ENCODE measurements at regions not wholly inside any gene's neighbourhood (a gene's known extent, or its start where the extent isn't known, plus 50 kb on each side); places are given as distances from the start of the nearest gene placed in this dataset.
"Not testable (repeated sequence)": the region's sequence is repeated elsewhere in the genome, so short reads cannot be mapped to it uniquely, and the experiment has no call there.

GRCh38 chrX:98299785-98300184 lies 1416.1 kb downstream of the RPA4 start:
- Histone ChIP-seq H3K9ac (ENCODE audit: control insufficient read depth, extremely low read depth, insufficient read depth, low read length) (no peak overlapping the region), H3K79me2 (ENCODE audit: control insufficient read depth, insufficient read depth, low read length) (no peaks in the 10 kb centered on the region), H3K9me3 (ENCODE audit: control insufficient read depth, low read depth, low read length) (no peaks in the 10 kb centered on the region), H2AFZ (ENCODE audit: control insufficient read depth, low read length) (no peak overlapping the region), H3K4me2 (ENCODE audit: control insufficient read depth, extremely low read depth, insufficient read depth, low read depth, low read length) (no peak overlapping the region), H3K4me1 (ENCODE audit: control insufficient read depth, extremely low read depth, insufficient read depth, low read length) (no peaks in the 10 kb centered on the region), H4K20me1 (ENCODE audit: control insufficient read depth, extremely low read depth, insufficient read depth, low read length) (no peaks in the 10 kb centered on the region), H3K36me3 (ENCODE audit: control insufficient read depth in 2 of 2, extremely low read depth in 1 of 2, insufficient read depth in 2 of 2, low read length in 2 of 2) (no peaks in the 10 kb centered on the region), H3K27ac (ENCODE audit: control insufficient read depth, insufficient read depth, low read length) (no peak overlapping the region), H3K27me3 (ENCODE audit: control insufficient read depth, extremely low read depth, insufficient read depth, low read length) (no peaks in the 10 kb centered on the region), H3K9me1 (ENCODE audit: control insufficient read depth, extremely low read depth, insufficient read depth, low read length) (no peaks in the 10 kb centered on the region), H3K4me3 (ENCODE audit: control insufficient read depth in 2 of 3, extremely low read depth in 1 of 3, insufficient read depth in 2 of 3, low read depth in 1 of 3, low read length in 3 of 3) (no peak overlapping the region)
- no peak for TF ChIP-seq EZH2 (IDR thresholded peaks at IDR 0.05; ENCODE audit: low read length)
- no peak for TF ChIP-seq CTCF (optimal IDR thresholded peaks at IDR 0.05 in 1 of 3, IDR thresholded peaks at IDR 0.05 in 1 of 3, conservative IDR thresholded peaks at IDR 0.05 in 1 of 3; ENCODE audit: extremely low read depth in 1 of 3, insufficient read depth in 2 of 3, low read length in 3 of 3)
- DNase-seq (ENCODE audit: low read depth, low spot score) (no peak), FAIRE-seq (no peak)
- dilution Hi-C loops (cut with MboI; ENCODE audit: extremely low pct_ligation_motif_present, low sequenced_read_pairs) = no loop called here

DNA sequence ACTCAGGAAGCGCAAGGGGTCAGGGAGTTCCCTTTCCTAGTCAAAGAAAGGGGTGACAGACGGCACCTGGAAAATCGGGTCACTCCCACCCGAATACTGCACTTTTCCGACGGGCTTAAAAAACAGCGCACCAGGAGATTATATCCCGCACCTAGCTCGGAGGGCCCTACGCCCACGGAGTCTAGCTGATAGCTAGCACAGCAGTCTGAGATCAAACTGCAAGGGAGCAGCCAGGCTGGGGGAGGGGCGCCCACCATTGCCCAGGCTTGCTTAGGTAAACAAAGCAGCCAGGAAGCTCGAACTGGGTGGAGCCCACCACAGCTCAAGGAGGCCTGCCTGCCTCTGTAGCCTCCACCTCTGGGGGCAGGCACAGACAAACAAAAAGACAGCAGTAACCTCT lies 1416.8 kb downstream of the RPA4 start:
- H3K36me3 ChIP-seq (ENCODE audit: control insufficient read depth in 2 of 2, extremely low read depth in 1 of 2, insufficient read depth in 2 of 2, low read length in 2 of 2); H3K4me1 ChIP-seq (ENCODE audit: control insufficient read depth, extremely low read depth, insufficient read depth, low read length); H3K79me2 ChIP-seq (ENCODE audit: control insufficient read depth, insufficient read depth, low read length); H3K4me2 ChIP-seq (ENCODE audit: control insufficient read depth, extremely low read depth, insufficient read depth, low read depth, low read length); H3K27me3 ChIP-seq (ENCODE audit: control insufficient read depth, extremely low read depth, insufficient read depth, low read length); DNase-seq (ENCODE audit: low read depth, low spot score); H3K9me1 ChIP-seq (ENCODE audit: control insufficient read depth, extremely low read depth, insufficient read depth, low read length); FAIRE-seq; H2AFZ ChIP-seq (ENCODE audit: control insufficient read depth, low read length); H4K20me1 ChIP-seq (ENCODE audit: control insufficient read depth, extremely low read depth, insufficient read depth, low read length); H3K4me3 ChIP-seq (ENCODE audit: control insufficient read depth in 2 of 3, extremely low read depth in 1 of 3, insufficient read depth in 2 of 3, low read depth in 1 of 3, low read length in 3 of 3); dilution Hi-C loops (cut with MboI; ENCODE audit: extremely low pct_ligation_motif_present, low sequenced_read_pairs); H3K9me3 ChIP-seq (ENCODE audit: control insufficient read depth, low read depth, low read length); H3K9ac ChIP-seq (ENCODE audit: control insufficient read depth, extremely low read depth, insufficient read depth, low read length); H3K27ac ChIP-seq (ENCODE audit: control insufficient read depth, insufficient read depth, low read length): not testable (repeated sequence)

DNA sequence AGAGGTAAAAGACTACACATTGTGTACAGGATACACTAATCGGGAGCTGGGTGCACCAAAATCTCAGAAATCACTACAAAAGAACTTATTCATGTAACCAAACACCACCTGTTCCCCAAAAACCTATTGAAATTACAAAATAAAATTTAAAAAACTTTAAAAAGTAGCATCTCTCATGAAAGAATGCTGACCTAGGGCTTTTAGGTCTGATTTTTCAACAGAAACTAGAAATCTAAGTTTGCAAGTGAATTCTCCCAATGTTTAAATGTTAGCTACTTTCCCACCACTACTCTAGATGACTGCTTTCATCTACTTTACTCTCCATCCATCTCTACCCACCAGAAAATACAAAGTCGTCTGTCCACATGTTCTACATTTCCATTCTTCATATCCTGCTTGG lies 1447.7 kb downstream of the RPA4 start:
- Histone ChIP-seq H3K4me1 (ENCODE audit: control insufficient read depth, extremely low read depth, insufficient read depth, low read length) (no peaks in the 10 kb centered on the region), H3K9me3 (ENCODE audit: control insufficient read depth, low read depth, low read length) (no peaks in the 10 kb centered on the region), H3K27ac (ENCODE audit: control insufficient read depth, insufficient read depth, low read length) (no peak overlapping the region), H3K4me2 (ENCODE audit: control insufficient read depth, extremely low read depth, insufficient read depth, low read depth, low read length) (no peak overlapping the region), H3K36me3 (ENCODE audit: control insufficient read depth in 2 of 2, extremely low read depth in 1 of 2, insufficient read depth in 2 of 2, low read length in 2 of 2) (no peaks in the 10 kb centered on the region), H4K20me1 (ENCODE audit: control insufficient read depth, extremely low read depth, insufficient read depth, low read length) (no peaks in the 10 kb centered on the region), H2AFZ (ENCODE audit: control insufficient read depth, low read length) (no peak overlapping the region), H3K4me3 (ENCODE audit: control insufficient read depth in 2 of 3, extremely low read depth in 1 of 3, insufficient read depth in 2 of 3, low read depth in 1 of 3, low read length in 3 of 3) (no peak overlapping the region), H3K79me2 (ENCODE audit: control insufficient read depth, insufficient read depth, low read length) (no peaks in the 10 kb centered on the region), H3K9ac (ENCODE audit: control insufficient read depth, extremely low read depth, insufficient read depth, low read length) (no peak overlapping the region), H3K27me3 (ENCODE audit: control insufficient read depth, extremely low read depth, insufficient read depth, low read length) (peaks cover 3% of the 10 kb centered on the region), H3K9me1 (ENCODE audit: control insufficient read depth, extremely low read depth, insufficient read depth, low read length) (no peaks in the 10 kb centered on the region)
- dilution Hi-C loops (cut with MboI; ENCODE audit: extremely low pct_ligation_motif_present, low sequenced_read_pairs) = no loop called here
- no peak for TF ChIP-seq EZH2 (IDR thresholded peaks at IDR 0.05; ENCODE audit: low read length)
- no peak for TF ChIP-seq CTCF (optimal IDR thresholded peaks at IDR 0.05 in 1 of 3, IDR thresholded peaks at IDR 0.05 in 1 of 3, conservative IDR thresholded peaks at IDR 0.05 in 1 of 3; ENCODE audit: extremely low read depth in 1 of 3, insufficient read depth in 2 of 3, low read length in 3 of 3)
- FAIRE-seq = no peak
- DNase-seq (ENCODE audit: low read depth, low spot score) = no peak

All from keratinocyte (primary cell).